ENCODE measurements at regions not wholly inside any gene's neighbourhood (a gene's known extent, or its start where the extent isn't known, plus 50 kb on each side); places are given as distances from the start of the nearest gene placed in this dataset.
A peak's percentile ranks its signal among the peaks of the same experiment; 100 is the strongest.
"Not testable (repeated sequence)": the region's sequence is repeated elsewhere in the genome, so short reads cannot be mapped to it uniquely, and the experiment has no call there.

GRCh38 chr18:62629031-62629430 is 86.3 kb upstream of the PHLPP1 start:
- Mint-ChIP-seq H3K9me3 (no peaks in the 10 kb centered on the region), H3K27me3 (ENCODE audit: low read depth) (peaks cover 5% of the 10 kb centered on the region), H3K4me1 (ENCODE audit: low read depth) (no peaks in the 10 kb centered on the region), H3K36me3 (ENCODE audit: insufficient read depth) (no peaks in the 10 kb centered on the region), H3K4me3 (no peak overlapping the region)
- ATAC-seq = no peak
- DNase-seq = no peak

DNA sequence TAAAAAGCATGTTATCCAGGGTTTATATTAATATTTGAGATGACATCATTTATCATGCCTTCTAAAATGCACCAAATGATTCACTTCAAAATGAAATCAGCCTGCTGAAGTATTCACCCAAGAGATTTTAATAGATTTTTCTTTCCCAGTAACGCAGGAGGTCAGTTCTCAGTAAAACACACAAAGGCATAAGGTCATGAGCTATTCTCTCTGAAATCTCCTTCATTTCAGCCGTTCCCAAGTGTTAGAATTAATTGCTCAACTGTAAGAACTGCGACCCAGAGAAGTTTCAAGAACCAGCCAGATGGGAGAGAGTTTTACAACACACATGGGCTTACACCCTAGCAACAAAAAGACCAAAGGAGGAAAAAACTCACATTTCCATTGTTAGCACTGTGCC is 84.2 kb upstream of the PHLPP1 start:
- DNase-seq = no peak
- Mint-ChIP-seq H3K27me3 (ENCODE audit: low read depth) (peaks cover 16% of the 10 kb centered on the region), H3K9me3 (no peaks in the 10 kb centered on the region), H3K4me1 (ENCODE audit: low read depth) (no peaks in the 10 kb centered on the region), H3K36me3 (ENCODE audit: insufficient read depth) (no peaks in the 10 kb centered on the region), H3K4me3 (no peak overlapping the region)
- ATAC-seq = no peak

DNA sequence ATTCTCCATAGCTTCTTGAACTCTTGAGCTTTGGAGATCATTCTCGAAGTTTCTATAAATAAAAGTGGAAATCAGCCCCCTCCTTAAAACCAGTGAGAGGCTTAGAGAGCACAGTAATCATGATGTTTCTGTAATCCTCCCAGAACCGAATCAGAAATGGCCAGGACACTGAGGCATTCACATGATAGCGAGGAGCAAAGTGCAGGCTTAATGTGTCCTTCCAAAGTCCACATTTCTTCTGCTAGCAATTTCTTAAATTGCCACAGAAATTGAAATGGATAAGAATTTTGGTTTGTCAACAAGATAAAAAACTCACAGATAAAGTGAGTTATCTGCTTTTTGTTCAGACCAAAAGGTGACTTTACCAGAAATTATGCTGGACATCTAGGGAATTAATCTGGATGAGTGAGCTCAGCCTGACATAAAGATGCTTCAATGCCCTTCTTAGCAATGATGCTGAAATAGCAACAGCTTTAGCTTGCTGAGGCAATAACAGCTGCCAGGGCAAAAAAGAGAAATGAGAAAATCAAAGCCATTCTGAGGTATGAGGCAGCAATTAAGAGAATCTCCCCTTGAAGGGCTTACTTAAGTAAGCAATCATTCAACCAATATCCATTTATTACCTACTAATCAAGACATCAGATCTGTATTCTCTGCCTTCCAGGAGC is 82.4 kb upstream of the PHLPP1 start:
- H3K4me1 Mint-ChIP-seq (ENCODE audit: low read depth) = no peaks in the 10 kb centered on the region
- peaks cover 18% of the 10 kb centered on the region for H3K27me3 Mint-ChIP-seq (ENCODE audit: low read depth)
- no peak overlapping the region for H3K4me3 Mint-ChIP-seq
- no peaks in the 10 kb centered on the region for H3K9me3 Mint-ChIP-seq
- ATAC-seq (no peak), DNase-seq (no peak)
- no peaks in the 10 kb centered on the region for H3K36me3 Mint-ChIP-seq (ENCODE audit: insufficient read depth)

DNA sequence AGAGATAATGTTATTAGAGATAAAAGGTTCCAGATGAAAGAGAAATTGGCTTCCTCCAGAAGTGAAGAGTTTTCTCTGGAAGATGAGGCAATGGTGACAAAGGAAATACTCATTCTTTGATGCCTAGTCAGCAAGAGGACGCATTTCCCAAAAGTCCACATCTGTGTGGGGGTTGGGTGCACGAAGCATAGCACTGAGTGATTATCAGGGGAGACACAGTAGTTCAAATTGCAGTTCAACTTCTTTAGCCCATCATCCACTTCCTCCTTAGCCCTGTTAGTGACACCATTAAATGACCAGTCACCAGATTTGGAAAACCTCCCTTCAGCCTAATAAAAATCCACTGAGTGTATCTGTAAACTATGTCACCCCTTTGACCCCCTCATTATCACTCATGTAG is 80.9 kb upstream of the PHLPP1 start:
- no peak for DNase-seq
- Mint-ChIP-seq H3K4me1 (ENCODE audit: low read depth) (peaks cover 2% of the 10 kb centered on the region), H3K4me3 (no peak overlapping the region), H3K27me3 (ENCODE audit: low read depth) (peaks cover 25% of the 10 kb centered on the region), H3K36me3 (ENCODE audit: insufficient read depth) (no peaks in the 10 kb centered on the region), H3K9me3 (no peaks in the 10 kb centered on the region)
- no peak for ATAC-seq

GRCh38 chr18:62634979-62635630 is 80.2 kb upstream of the PHLPP1 start:
- H3K9me3 Mint-ChIP-seq = no peaks in the 10 kb centered on the region
- peaks cover 25% of the 10 kb centered on the region for H3K27me3 Mint-ChIP-seq (ENCODE audit: low read depth)
- H3K4me1 Mint-ChIP-seq (ENCODE audit: low read depth) = peaks cover 2% of the 10 kb centered on the region
- ATAC-seq = no peak
- H3K36me3 Mint-ChIP-seq (ENCODE audit: insufficient read depth) = no peaks in the 10 kb centered on the region
- no peak for DNase-seq
- no peak overlapping the region for H3K4me3 Mint-ChIP-seq

GRCh38 chr18:62637403-62637802 is 77.9 kb upstream of the PHLPP1 start:
- H3K9me3 Mint-ChIP-seq = no peaks in the 10 kb centered on the region
- DNase-seq (no peak), ATAC-seq (no peak)
- peaks cover 2% of the 10 kb centered on the region for H3K4me1 Mint-ChIP-seq (ENCODE audit: low read depth)
- H3K4me3 Mint-ChIP-seq = no peak overlapping the region
- H3K36me3 Mint-ChIP-seq (ENCODE audit: insufficient read depth) = no peaks in the 10 kb centered on the region
- peaks cover 25% of the 10 kb centered on the region for H3K27me3 Mint-ChIP-seq (ENCODE audit: low read depth)

DNA sequence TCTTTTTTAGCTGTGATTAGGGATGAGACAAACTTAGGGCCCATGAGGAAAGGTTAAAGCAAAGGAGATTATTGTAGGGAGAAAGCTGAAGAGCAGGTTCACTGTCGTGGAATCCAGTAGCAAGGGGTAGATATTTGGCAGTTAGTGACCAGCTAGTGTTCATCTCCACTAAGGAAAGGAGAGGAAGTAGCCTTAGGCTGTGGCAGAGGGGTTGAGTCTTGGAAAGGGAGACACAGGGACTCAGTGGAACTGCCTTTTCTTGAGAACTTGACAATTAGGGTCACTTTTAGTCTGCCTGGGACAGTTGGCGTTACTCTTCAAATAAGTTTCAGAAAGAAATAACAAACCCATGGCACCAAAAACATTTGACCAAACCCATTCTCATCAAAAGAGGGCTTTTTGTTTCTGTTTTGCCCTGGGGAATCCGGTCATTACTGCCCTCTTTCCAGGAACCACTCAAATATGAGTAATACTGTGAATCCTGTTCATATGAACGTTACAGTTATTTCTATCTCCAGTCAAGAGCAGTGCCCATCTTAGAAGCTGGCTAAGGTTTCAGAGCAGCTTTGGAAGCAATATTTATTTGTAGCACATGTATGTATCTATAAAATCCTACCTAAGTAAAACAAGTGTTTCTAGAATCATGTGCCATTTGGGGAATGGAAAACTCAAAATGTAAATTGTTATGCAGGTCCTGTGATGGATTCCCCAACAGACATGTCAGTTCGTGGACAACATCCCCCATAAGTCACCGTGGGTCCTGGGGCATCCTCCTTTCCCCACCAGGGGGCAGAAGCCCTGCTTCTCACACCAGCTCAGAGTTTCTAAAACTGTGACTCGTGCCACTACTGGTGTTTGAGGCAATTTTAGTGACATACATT is 77.3 kb upstream of the PHLPP1 start:
- H3K27me3 Mint-ChIP-seq (ENCODE audit: low read depth) = peaks cover 25% of the 10 kb centered on the region
- H3K4me1 Mint-ChIP-seq (ENCODE audit: low read depth) = peaks cover 2% of the 10 kb centered on the region
- no peak overlapping the region for H3K4me3 Mint-ChIP-seq
- DNase-seq (peak; percentile 27), ATAC-seq (peak; percentile 71 to 72)
- H3K36me3 Mint-ChIP-seq (ENCODE audit: insufficient read depth) = no peaks in the 10 kb centered on the region
- no peaks in the 10 kb centered on the region for H3K9me3 Mint-ChIP-seq

GRCh38 chr18:62643181-62643580 is 72.2 kb upstream of the PHLPP1 start:
- Mint-ChIP-seq H3K4me1 (ENCODE audit: low read depth) (peaks cover 2% of the 10 kb centered on the region), H3K36me3 (ENCODE audit: insufficient read depth) (no peaks in the 10 kb centered on the region), H3K27me3 (ENCODE audit: low read depth) (peaks cover 6% of the 10 kb centered on the region), H3K4me3 (no peak overlapping the region), H3K9me3 (no peaks in the 10 kb centered on the region)
- no peak for ATAC-seq
- DNase-seq = no peak

DNA sequence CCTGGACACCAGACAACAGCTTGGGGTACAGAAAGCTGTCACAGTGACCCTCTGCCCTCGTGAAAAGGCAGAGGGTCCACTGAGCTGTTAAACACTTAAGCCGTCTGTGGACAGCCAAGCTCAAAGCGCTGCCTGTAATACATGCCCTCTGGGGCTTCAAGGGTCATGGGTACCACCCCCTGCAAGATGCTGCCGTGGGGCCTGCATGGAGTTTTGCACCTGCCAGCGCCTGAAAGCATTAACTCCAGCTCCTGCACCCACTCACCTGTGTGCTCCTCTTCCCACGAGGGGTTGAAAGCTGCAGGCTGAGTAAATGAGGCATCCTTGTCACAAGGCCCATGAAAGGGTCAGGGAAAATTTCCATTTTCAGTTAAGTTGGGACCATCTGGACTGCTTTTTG is 70.6 kb upstream of the PHLPP1 start:
- no peaks in the 10 kb centered on the region for H3K4me1 Mint-ChIP-seq (ENCODE audit: low read depth)
- peaks cover 3% of the 10 kb centered on the region for H3K27me3 Mint-ChIP-seq (ENCODE audit: low read depth)
- no peaks in the 10 kb centered on the region for H3K36me3 Mint-ChIP-seq (ENCODE audit: insufficient read depth)
- DNase-seq (no peak), ATAC-seq (no peak)
- H3K4me3 Mint-ChIP-seq = no peak overlapping the region
- H3K9me3 Mint-ChIP-seq = no peaks in the 10 kb centered on the region

DNA sequence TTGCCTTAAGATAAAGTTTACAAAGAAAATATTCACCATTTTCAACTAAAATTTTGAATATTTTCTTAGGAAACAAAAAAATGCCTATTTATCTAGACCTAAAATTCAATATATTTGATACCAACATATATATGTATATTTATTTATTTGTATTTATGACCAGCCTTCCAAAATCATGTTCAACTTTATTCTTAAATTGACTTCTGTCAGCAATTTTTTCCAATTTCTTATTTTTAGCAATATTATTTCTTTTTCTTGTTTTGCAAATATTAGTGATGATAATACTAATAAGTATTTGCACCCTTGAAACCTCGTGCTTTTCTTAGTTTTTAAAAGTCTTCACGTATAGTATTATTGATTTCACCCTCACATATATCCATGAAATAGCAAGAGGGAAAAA is 68.2 kb upstream of the PHLPP1 start:
- ATAC-seq = no peak
- no peak overlapping the region for H3K4me3 Mint-ChIP-seq
- no peak for DNase-seq
- peaks cover 3% of the 10 kb centered on the region for H3K27me3 Mint-ChIP-seq (ENCODE audit: low read depth)
- no peaks in the 10 kb centered on the region for H3K9me3 Mint-ChIP-seq
- H3K4me1 Mint-ChIP-seq (ENCODE audit: low read depth) = no peaks in the 10 kb centered on the region
- no peaks in the 10 kb centered on the region for H3K36me3 Mint-ChIP-seq (ENCODE audit: insufficient read depth)

DNA sequence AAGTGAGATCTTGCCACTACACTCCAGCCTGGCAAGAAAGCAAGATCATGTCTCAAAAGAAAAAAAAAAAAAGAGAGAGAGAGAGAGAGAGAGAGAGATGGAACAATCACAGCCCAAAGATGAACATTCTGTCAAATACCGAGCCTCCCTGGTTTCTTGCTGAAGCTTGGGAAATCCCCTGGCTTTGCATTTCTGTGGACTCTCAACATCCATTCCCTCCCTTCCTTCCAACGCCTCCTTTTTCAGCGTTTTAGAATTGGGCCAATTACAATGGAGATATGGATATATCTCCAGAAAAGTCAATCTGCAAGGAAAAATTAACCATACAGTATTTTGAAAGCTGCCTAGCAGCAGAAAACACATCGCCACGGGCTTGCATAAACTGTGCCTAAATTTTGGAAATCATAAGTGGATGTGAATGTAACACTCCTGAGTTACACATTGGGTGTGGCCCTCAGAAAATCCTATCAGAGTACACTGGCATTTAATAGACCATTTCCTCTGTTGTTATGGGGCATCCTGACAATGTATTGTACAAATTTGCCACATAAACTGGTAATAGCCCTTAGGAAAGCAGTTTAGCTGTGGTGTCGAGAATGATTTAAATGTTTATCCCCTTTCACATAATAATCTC is 67.2 kb upstream of the PHLPP1 start:
- no peaks in the 10 kb centered on the region for H3K36me3 Mint-ChIP-seq (ENCODE audit: insufficient read depth)
- no peaks in the 10 kb centered on the region for H3K4me1 Mint-ChIP-seq (ENCODE audit: low read depth)
- ATAC-seq (no peak), DNase-seq (no peak)
- H3K9me3 Mint-ChIP-seq = no peaks in the 10 kb centered on the region
- H3K27me3 Mint-ChIP-seq (ENCODE audit: low read depth) = peaks cover 3% of the 10 kb centered on the region
- no peak overlapping the region for H3K4me3 Mint-ChIP-seq

- H3K4me1 Mint-ChIP-seq (ENCODE audit: low read depth) = no peaks in the 10 kb centered on the region
- no peak for DNase-seq
- H3K36me3 Mint-ChIP-seq (ENCODE audit: insufficient read depth) = no peaks in the 10 kb centered on the region
- H3K27me3 Mint-ChIP-seq (ENCODE audit: low read depth) = peaks cover 6% of the 10 kb centered on the region
- H3K9me3 Mint-ChIP-seq = no peaks in the 10 kb centered on the region
- no peak for ATAC-seq
- no peak overlapping the region for H3K4me3 Mint-ChIP-seq
These were observed 63.9 kb upstream of the PHLPP1 start for GRCh38 chr18:62651276-62652056.

- H3K27me3 Mint-ChIP-seq (ENCODE audit: low read depth); H3K4me1 Mint-ChIP-seq (ENCODE audit: low read depth); ATAC-seq; DNase-seq; H3K9me3 Mint-ChIP-seq; H3K4me3 Mint-ChIP-seq; H3K36me3 Mint-ChIP-seq (ENCODE audit: insufficient read depth): not testable (repeated sequence)
These were observed 63.2 kb upstream of the PHLPP1 start for GRCh38 chr18:62652057-62652629.

Data from activated T-cell treated with anti-CD3 and anti-CD28 coated beads, Interleukin-2, amount 50 U/mL, for 4 hours (primary cell).